Endothelial cell of umbilical vein (primary cell): ENCODE measurements at regions not wholly inside any gene's neighbourhood (a gene's known extent, or its start where the extent isn't known, plus 50 kb on each side); places are given as distances from the start of the nearest gene placed in this dataset.

Source experiments
- BruUV-seq: library from RNA; stranded (reverse); fragments of 400-500 nt; replicated peaks from 2 replicates; lab custom pipeline; 2021; lab: Mats Ljungman, UMichigan
- CTCF ChIA-PET: fragments of 300-600, 350-600 bp; sonication (Branson Sonifier 250); formaldehyde crosslinking; loops from one replicate; lab custom pipeline; 2021; ENCODE audit warnings: antibody characterized with exemption, inconsistent platforms; lab: Charles Lee
- POLR2A ChIA-PET: fragments of 300-600, 350-600 bp; sonication (Branson Sonifier 250); formaldehyde crosslinking; loops from one replicate; lab custom pipeline; 2021; ENCODE audit warnings: antibody characterized with exemption, inconsistent platforms; lab: Charles Lee
- DNase-seq: peaks from one replicate; pipeline ENCODE4 v3.0.0-alpha.2; 2011; ENCODE audit warnings: low read depth, low spot score
- FAIRE-seq: peaks from 2 replicates; lab custom pipeline; 2011; peaks lifted over from hg19 to GRCh38; lab: Jason Lieb, UNC
- H2AFZ ChIP-seq: 2 replicates; pipeline ENCODE4 v1.6.0; 2012; ENCODE audit warnings: low read depth, low read length, control low read depth, inconsistent platforms
- H3K27ac ChIP-seq: 2 replicates; pipeline ENCODE4 v1.5.1; 2011; ENCODE audit warnings: low read depth, mild to moderate bottlenecking, control low read depth, low read length, moderate library complexity; ENCODE audit not compliant: insufficient read depth
- H3K27me3 ChIP-seq, 2 experiments: 2 replicates each; pipeline versions ENCODE4 v1.6.0 to v1.6.1; 2011; ENCODE audit warnings: low read length in 2 of 2, mixed read lengths in 1 of 2; ENCODE audit not compliant: control insufficient read depth in 2 of 2, insufficient read depth in 2 of 2
- H3K36me3 ChIP-seq, 2 experiments: 2 replicates in 1 of 2; 3 replicates in 1 of 2; pipeline ENCODE4 v1.5.1; 2011; ENCODE audit warnings: low read length in 2 of 2, mild to moderate bottlenecking in 1 of 2, moderate library complexity in 1 of 2; ENCODE audit not compliant: control insufficient read depth in 2 of 2, insufficient read depth in 2 of 2; ENCODE audit errors: extremely low read depth in 1 of 2
- H3K4me1 ChIP-seq: 3 replicates; pipeline ENCODE4 v1.5.1; 2011; ENCODE audit warnings: mild to moderate bottlenecking, low read length; ENCODE audit not compliant: control insufficient read depth, insufficient read depth; ENCODE audit errors: extremely low read depth
- H3K4me2 ChIP-seq: 2 replicates; pipeline ENCODE4 v1.6.1; 2011; ENCODE audit warnings: low read length, control low read depth, mixed read lengths; ENCODE audit not compliant: insufficient read depth
- H3K4me3 ChIP-seq, 3 experiments: fragments of 200-600 bp in 1 of 3; sonication (generic), shearing (Covaris generic) in 1 of 3; replicated peaks in 1 of 3; 2 replicates each; pipeline ENCODE4 v1.5.1; 2011 to 2016; ENCODE audit warnings: control low read depth in 3 of 3, low read length in 3 of 3, mild to moderate bottlenecking in 2 of 3, inconsistent platforms in 1 of 3, low read depth in 1 of 3, moderate library complexity in 1 of 3; ENCODE audit not compliant: insufficient read depth in 1 of 3
- H3K79me2 ChIP-seq: 2 replicates; pipeline ENCODE4 v1.6.0; 2012; ENCODE audit warnings: low read length, inconsistent platforms; ENCODE audit not compliant: control insufficient read depth, insufficient read depth
- H3K9ac ChIP-seq: replicated peaks from 2 replicates; pipeline ENCODE3; 2011; ENCODE audit warnings: low read length, control low read depth; ENCODE audit not compliant: insufficient read depth; ENCODE audit errors: extremely low read depth
- H3K9me1 ChIP-seq: replicated peaks from 3 replicates; pipeline ENCODE4 v1.6.0; 2011; ENCODE audit warnings: mild to moderate bottlenecking, low read length; ENCODE audit not compliant: control insufficient read depth, insufficient read depth; ENCODE audit errors: extremely low read depth
- H3K9me3 ChIP-seq: replicated peaks from 2 replicates; pipeline ENCODE4 v1.5.1; 2012; ENCODE audit warnings: low read length, inconsistent platforms; ENCODE audit not compliant: control insufficient read depth, insufficient read depth
- H4K20me1 ChIP-seq: replicated peaks from 2 replicates; pipeline ENCODE3; 2011; ENCODE audit warnings: mild to moderate bottlenecking, low read length; ENCODE audit not compliant: control insufficient read depth, insufficient read depth; ENCODE audit errors: extremely low read depth
- CTCF ChIP-seq, 2 donors: IDR thresholded peaks; 1 replicate in 1 of 2; 2 replicates in 1 of 2; pipeline ENCODE4 v1.5.1; 2011; ENCODE audit warnings: low read length in 2 of 2, mild to moderate bottlenecking in 2 of 2, moderate library complexity in 2 of 2, control low read depth in 1 of 2, inconsistent platforms in 1 of 2, low read depth in 1 of 2; ENCODE audit not compliant: insufficient read depth in 1 of 2; ENCODE audit errors: extremely low read depth in 1 of 2
- EZH2 ChIP-seq: IDR thresholded peaks from 2 replicates; pipeline ENCODE4 v1.6.1; 2012; ENCODE audit warnings: borderline replicate concordance, low read depth, mild to moderate bottlenecking, moderate library complexity, low read length, inconsistent platforms; ENCODE audit not compliant: severe bottlenecking
- FOS ChIP-seq: IDR thresholded peaks from 2 replicates; pipeline ENCODE4 v1.6.1; 2011; ENCODE audit warnings: mild to moderate bottlenecking, low read length, moderate library complexity, borderline replicate concordance; ENCODE audit not compliant: insufficient read depth
- GATA2 ChIP-seq: IDR thresholded peaks from 2 replicates; pipeline ENCODE4 v1.7.0; 2011; ENCODE audit warnings: low read depth, mild to moderate bottlenecking, moderate library complexity, mixed read lengths, low read length; ENCODE audit not compliant: insufficient read length, insufficient read depth
- JUN ChIP-seq: IDR thresholded peaks from 2 replicates; pipeline ENCODE4 v1.6.1; 2011; ENCODE audit warnings: borderline replicate concordance, low read depth; ENCODE audit not compliant: insufficient read length, insufficient read depth
- MAX ChIP-seq: IDR thresholded peaks from 2 replicates; pipeline ENCODE4 v1.6.1; 2011; ENCODE audit not compliant: insufficient read depth, insufficient read length
- MYC ChIP-seq: IDR thresholded peaks from one replicate; pipeline ENCODE4 v1.6.1; 2011; ENCODE audit warnings: mild to moderate bottlenecking, low read depth, low read length
- POLR2AphosphoS5 ChIP-seq: IDR thresholded peaks from 2 replicates; pipeline ENCODE4 v1.6.1; 2012; ENCODE audit warnings: low read depth, mild to moderate bottlenecking, control low read depth, low read length, moderate library complexity; ENCODE audit not compliant: insufficient read depth
- dilution Hi-C: fragments of 300-500 bp; cut with MboI; formaldehyde crosslinking; loops from one replicate; pipeline ENCODE4 v1.15.0; 2019; ENCODE audit warnings: low sequenced_read_pairs; ENCODE audit not compliant: extremely low pct_ligation_motif_present
- intact Hi-C: fragments of 100-400 bp; cut with micrococcal nuclease; formaldehyde crosslinking; loops from one replicate; pipeline ENCODE4 v1.10.0; 2022

- Histone ChIP-seq H3K4me1 (no peaks in the 10 kb centered on the region), H2AFZ (no peak overlapping the region), H3K9ac (no peak overlapping the region), H3K9me1 (no peaks in the 10 kb centered on the region), H3K4me3 (no peak overlapping the region), H3K79me2 (no peaks in the 10 kb centered on the region), H3K4me2 (no peak overlapping the region), H3K9me3 (no peaks in the 10 kb centered on the region), H3K27me3 (no peaks in the 10 kb centered on the region), H3K27ac (no peak overlapping the region), H3K36me3 (no peaks in the 10 kb centered on the region), H4K20me1 (no peaks in the 10 kb centered on the region)
- intact Hi-C loops (no loop called here), dilution Hi-C loops (no loop called here)
- CTCF ChIA-PET: no interaction called here
- FAIRE-seq (no peak), DNase-seq (no peak)
- no peak for TF ChIP-seq JUN
- TF ChIP-seq EZH2: no peak
- no peak for TF ChIP-seq MAX
- no peak for TF ChIP-seq CTCF (IDR thresholded peaks at IDR 0.05; ENCODE audit: extremely low read depth in 1 of 2, insufficient read depth in 1 of 2, low read depth in 1 of 2, low read length in 2 of 2)
- no peak for TF ChIP-seq POLR2AphosphoS5
- TF ChIP-seq FOS: no peak
- no peak for TF ChIP-seq GATA2
- TF ChIP-seq MYC: no peak
- POLR2A ChIA-PET: no interaction called here
- no TSS peak for BruUV-seq
Observed at GRCh38 chr15:95989392-95989791, 341.1 kb upstream of the NR2F2 start.
